ENCODE measurements at regions not wholly inside any gene's neighbourhood (a gene's known extent, or its start where the extent isn't known, plus 50 kb on each side); places are given as distances from the start of the nearest gene placed in this dataset.

DNA sequence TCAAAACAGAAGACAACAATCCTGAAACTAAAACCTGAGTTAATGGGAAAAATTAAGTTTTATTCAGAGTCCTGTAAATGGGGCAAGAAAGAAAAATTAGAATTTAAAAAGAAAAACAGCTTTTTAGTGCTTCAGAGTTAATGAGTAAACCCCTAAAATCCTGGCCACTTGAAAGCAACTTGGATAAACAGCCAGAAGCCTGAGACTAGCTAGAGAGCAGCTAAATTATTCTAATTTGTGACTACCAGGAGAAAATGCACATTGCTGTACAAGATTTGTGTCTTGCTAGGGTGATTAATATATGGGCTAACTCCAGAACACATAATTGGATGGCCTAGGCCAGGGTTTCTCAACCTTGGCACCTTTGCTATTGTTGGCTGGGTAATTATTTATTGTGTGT, 62.4 kb upstream of the ARG1 start:
- DNase-seq, result no peak

DNA sequence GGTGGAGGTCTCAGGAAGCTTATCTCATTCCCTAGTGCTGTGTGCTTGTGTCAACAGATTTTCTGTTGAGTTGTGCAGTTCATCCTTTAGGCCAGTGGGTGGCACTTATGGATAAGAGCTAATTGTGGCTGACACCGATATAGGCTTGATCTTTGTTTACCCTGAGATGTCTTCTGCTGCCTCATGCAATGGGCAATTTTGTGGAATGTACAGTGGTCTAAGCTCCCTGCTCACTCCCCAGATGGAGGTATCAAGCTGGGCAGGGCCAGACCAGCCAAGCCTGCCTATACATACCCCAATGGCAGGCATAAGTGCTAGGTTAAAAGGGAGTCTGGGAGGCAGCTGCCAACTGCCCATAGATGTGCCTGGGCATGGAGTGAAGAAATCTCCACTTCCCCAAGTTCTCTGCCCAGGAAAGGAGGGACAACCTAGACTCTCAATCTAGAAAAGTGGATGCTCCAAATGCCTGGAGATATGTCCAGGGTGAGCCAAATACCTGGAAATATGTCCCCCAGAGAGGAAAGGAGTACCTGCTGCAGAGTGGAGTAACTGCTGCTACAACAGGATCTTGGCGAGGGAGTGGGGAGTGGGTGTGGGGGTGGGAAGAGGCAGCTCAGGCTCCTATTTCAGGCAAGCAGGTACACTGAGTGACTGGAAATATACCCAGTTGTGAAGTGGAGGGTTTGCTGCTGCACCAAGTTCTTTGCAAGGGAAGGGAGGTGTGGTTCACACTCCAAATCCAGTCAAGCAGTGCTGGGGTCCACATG, 53.2 kb upstream of the ARG1 start:
- peak; percentile 37 for DNase-seq

Data from inflammatory macrophage treated with lipopolysaccharide for 4 hours (primary cell).